ENCODE measurements at regions not wholly inside any gene's neighbourhood (a gene's known extent, or its start where the extent isn't known, plus 50 kb on each side); places are given as distances from the start of the nearest gene placed in this dataset.

- no peak for DNase-seq
Measured at GRCh38 chr10:4132216-4132556, 347.2 kb upstream of the KLF6 start.

DNA sequence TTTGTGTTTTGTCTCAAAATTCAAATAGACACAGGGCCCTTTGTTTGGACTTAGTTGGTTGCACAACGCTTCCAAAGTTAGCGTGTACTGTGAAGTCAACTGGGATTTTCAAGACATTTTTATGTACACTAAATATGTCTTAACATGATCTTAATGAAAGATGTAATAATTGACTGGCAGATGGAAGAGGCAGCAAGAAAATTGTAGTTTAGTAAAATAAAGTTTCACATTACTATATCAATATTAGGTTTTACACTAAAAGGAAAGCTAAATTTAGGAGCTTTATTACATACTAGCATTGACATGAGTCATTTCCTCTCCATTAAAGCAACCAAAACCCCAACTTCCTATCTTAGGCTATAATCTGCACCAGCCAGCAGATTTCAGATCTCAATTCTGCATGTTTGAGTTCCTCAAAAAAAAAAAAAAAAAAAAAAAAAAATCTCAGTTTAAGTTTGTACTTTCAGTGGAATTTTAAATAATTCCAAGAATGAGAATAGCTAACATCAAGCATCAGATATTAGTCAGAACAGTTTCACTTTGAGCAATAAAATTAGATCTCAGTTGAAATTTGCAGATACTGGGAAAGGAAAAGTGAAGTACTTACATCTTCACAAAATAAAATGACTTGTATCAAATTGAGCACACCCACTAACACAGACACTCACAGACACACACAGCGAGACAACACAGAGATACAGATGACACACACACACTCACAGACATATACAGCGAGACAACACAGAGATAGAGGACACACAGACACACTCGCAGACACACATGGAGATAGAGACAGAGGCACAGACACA lies 346.6 kb upstream of the KLF6 start:
- DNase-seq: peak in 2 of 5 experiments; percentile 65 to 97

DNA sequence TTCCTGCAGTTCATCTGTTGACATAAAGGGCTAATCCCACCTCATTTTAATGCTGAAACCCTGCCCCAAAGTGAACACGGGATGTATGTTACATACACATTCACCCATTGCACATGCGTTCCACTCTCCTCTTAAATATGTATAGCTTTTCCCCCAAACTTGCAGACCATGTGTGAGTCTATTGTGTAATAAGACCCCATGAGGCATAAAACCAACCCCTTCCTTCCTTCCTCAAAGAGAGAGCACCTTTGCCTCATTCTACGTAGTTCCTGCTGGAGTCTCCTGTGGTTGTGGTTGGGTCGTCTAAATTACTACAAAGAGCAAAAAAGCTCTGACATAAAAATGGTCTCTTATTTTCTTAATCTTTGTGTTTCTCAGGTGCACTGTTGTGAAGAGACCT lies 345.7 kb upstream of the KLF6 start:
- DNase-seq: peak in 2 of 5 experiments; percentile 54 to 60

DNA sequence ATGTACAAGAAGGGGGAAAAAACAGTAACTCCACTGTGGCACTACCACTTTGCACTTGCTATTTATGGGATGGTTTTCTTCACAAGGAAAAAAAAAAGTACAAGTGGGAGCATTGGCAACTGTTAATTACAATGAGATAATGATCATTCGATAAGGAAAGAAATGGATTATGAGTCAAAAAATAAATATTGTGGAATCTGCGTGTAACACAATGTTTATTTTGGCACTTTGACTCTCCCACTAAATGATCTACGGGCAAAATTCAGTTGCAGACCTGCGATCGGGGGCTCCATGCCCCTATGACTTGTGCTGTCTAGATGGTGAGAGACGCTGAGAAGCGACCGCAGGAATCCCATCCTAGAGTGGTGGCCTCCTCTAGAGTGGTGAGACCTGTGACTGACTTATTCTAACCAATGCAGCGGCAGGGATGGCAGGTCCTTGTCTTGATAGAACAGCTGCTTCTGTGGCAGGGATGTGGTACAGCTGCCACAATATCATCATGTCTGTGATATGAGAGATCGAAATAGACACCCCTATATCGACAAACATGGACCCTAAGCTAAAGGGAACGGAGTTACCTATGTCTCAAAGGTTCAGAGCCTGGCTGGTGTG lies 345.0 kb upstream of the KLF6 start:
- peak in 1 of 5 experiments; percentile 49 for DNase-seq

GRCh38 chr10:4127518-4128315 lies 342.7 kb upstream of the KLF6 start:
- DNase-seq: peak in 1 of 5 experiments; percentile 89

GRCh38 chr10:4125776-4126175 lies 340.8 kb upstream of the KLF6 start:
- no peak for DNase-seq

GRCh38 chr10:4121502-4122380 lies 336.7 kb upstream of the KLF6 start:
- DNase-seq: peak in 1 of 5 experiments; percentile 37

- peak in 1 of 5 experiments; percentile 50 for DNase-seq
Measured at GRCh38 chr10:4120096-4120853, 335.3 kb upstream of the KLF6 start.

GRCh38 chr10:4119107-4119506 lies 334.1 kb upstream of the KLF6 start:
- no peak for DNase-seq

GRCh38 chr10:4117604-4118003 lies 332.6 kb upstream of the KLF6 start:
- DNase-seq: no peak

GRCh38 chr10:4111643-4112042 lies 326.6 kb upstream of the KLF6 start:
- no peak for DNase-seq

GRCh38 chr10:4109469-4109868 lies 324.5 kb upstream of the KLF6 start:
- DNase-seq: no peak

- DNase-seq: no peak
Measured at GRCh38 chr10:4108693-4109092, 323.7 kb upstream of the KLF6 start.

GRCh38 chr10:4107285-4107851 lies 322.4 kb upstream of the KLF6 start:
- no peak for DNase-seq

DNA sequence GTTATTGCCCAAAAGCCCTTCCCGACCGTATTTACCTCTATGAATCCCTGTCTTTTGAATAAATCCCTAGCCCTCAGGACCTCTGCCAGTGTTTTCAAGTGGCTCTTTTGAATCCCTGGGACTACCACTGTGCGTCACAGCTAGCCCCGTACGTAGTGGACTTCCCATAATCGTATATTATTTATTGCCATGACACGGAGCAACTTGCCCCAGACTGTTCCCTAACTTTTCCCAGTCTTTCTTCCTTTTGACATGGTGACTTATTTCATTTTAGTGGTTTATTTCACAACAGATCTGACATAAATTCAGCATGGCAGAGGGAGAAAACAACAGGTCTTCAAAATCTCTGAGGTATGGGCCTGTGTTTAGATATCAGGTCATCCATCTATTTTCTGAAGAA lies 318.6 kb upstream of the KLF6 start:
- no peak for DNase-seq

- peak in 1 of 5 experiments; percentile 34 for DNase-seq
Measured at GRCh38 chr10:4102802-4103344, 317.9 kb upstream of the KLF6 start.

DNA sequence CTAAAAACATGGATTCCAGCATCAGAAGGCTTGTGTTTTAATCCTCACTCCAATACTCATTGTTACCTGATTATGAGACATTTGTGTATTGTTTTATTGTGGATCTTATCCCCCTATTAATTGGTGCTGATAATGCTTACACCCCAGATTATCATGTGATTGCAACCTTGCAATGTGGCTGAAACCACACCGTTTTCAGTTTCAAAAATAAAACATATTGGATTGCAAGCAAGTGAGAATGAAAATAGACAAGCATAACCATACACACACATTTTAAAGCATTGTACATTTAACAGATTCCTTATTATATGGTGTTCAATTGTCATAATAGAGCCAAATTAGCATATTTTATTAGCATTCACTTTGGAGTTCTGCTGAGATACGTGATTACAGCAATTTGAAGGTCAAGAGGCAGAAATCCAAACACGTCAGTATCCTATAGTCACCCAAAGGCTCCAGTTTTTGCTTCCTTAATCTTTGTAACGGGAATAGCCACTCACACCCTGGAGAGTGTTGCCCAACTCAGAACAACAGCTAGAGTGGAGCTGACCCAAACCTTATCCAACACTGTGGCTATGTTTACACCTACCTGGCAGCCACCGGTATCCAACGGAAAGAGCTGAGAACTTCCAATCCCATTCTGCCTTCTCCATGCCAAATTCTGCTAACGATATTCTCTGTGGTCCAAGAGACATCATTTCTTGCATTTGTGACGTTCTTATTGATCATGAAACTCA lies 317.1 kb upstream of the KLF6 start:
- peak in 1 of 5 experiments; percentile 29 for DNase-seq

DNA sequence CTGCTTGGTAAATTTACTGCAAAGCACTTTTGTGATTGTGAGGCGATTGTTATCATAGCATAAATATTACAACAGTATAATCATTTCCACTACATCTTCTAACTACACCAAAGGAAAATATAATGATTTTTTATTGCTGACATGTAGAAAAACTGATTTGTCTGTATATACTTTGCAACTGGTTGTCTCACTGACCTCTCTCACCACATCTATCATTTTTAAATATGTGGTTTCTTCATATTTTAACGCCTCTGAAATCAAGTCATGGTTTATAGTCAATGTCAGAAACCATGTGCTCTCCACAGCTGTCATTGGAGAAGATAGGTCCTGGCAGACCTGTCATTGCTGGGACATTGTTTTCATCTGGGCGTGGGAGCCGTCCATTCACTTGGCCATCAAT lies 315.4 kb upstream of the KLF6 start:
- DNase-seq: no peak

DNA sequence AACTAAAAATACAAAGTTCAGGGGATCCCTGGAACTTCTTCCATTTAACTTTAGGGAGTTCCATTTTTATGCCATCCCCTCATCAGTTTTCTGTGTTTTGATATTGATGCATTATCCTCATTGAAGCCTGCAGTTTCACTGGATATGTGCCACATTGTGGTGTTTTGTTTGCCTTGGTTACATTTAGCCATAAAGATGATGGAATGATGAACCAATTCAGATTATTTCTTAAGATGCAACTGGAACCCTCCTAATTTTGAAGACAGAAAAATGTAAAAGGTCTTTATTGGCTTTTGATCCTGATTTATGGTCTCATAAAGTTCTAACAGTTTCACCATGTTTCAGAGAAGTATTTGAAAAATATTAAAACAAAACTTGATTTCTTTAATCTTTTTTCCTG lies 314.2 kb upstream of the KLF6 start:
- no peak for DNase-seq

- no peak for DNase-seq
Measured at GRCh38 chr10:4095166-4095917, 310.3 kb upstream of the KLF6 start.

Data from T-helper 2 cell (primary cell).